BJ (cell line): ENCODE measurements at regions not wholly inside any gene's neighbourhood (a gene's known extent, or its start where the extent isn't known, plus 50 kb on each side); places are given as distances from the start of the nearest gene placed in this dataset.

ENCODE experiments used
- CTCF ChIA-PET: fragments of 350-600 bp; formaldehyde crosslinking; extraction: SDS; loops from one replicate; lab custom pipeline; 2021; ENCODE audit warnings: antibody characterized with exemption, inconsistent platforms; lab: Yijun Ruan, JAX
- POLR2A ChIA-PET: fragments of 300-600 bp; sonication (Branson Sonifier 250); formaldehyde crosslinking; extraction: SDS; loops from one replicate; lab custom pipeline; 2021; ENCODE audit warnings: antibody characterized with exemption; lab: Charles Lee
- DNase-seq: peaks from one replicate; pipeline ENCODE4 v3.0.0-alpha.2; 2011; ENCODE audit warnings: low read depth
- H3K27me3 ChIP-seq: 2 replicates; pipeline ENCODE4 v1.6.0; 2011; ENCODE audit warnings: low read length; ENCODE audit not compliant: control insufficient read depth, insufficient read depth
- H3K36me3 ChIP-seq: 2 replicates; pipeline ENCODE4 v1.5.1; 2011; ENCODE audit warnings: low read length; ENCODE audit not compliant: control insufficient read depth, insufficient read depth
- H3K4me3 ChIP-seq: 2 replicates; pipeline ENCODE4 v1.5.1; 2011; ENCODE audit warnings: low read depth, mild to moderate bottlenecking, control low read depth, low read length
- CTCF ChIP-seq: IDR thresholded peaks from 2 replicates; pipeline ENCODE4 v1.5.1; 2011; ENCODE audit warnings: low read depth, mild to moderate bottlenecking, control low read depth, inconsistent platforms, low read length, moderate library complexity; ENCODE audit not compliant: insufficient read depth

GRCh38 chr1:47557066-47557465 is 119.2 kb downstream of the FOXD2 start:
- Histone ChIP-seq H3K36me3 (no peaks in the 10 kb centered on the region), H3K27me3 (peaks cover 3% of the 10 kb centered on the region), H3K4me3 (no peak overlapping the region)
- no peak for TF ChIP-seq CTCF
- no peak for DNase-seq
- CTCF ChIA-PET: interaction anchor here (1.4 kb wide), 1 partner anchor 119 kb away, joined by 4 read pairs; the partner anchor contains the start of gene FOXD2
- POLR2A ChIA-PET: no interaction called here

- CTCF ChIA-PET: interaction anchor here (1.2 to 1.4 kb wide), 3 partner anchors 11 to 170 kb away, joined by 3 to 4 read pairs (median 3); partner anchors contain the start of gene FOXD2
- POLR2A ChIA-PET: interaction anchor here (0.6 kb wide), 1 partner anchor 9 kb away, joined by 15 read pairs; no protein-coding TSS in a partner anchor
- no peak overlapping the region for H3K4me3 ChIP-seq
- peaks cover 3% of the 10 kb centered on the region for H3K27me3 ChIP-seq
- H3K36me3 ChIP-seq: no peaks in the 10 kb centered on the region
- DNase-seq: no peak
- TF ChIP-seq CTCF: no peak
Observed at GRCh38 chr1:47558601-47559593, 121.1 kb downstream of the FOXD2 start.

- no peak overlapping the region for H3K4me3 ChIP-seq
- no peak for DNase-seq
- peaks cover 3% of the 10 kb centered on the region for H3K27me3 ChIP-seq
- ChIA-PET CTCF (interaction anchor here (1.3 to 1.5 kb wide), 4 partner anchors 8 to 171 kb away, joined by 3 to 5 read pairs (median 4); no protein-coding TSS in a partner anchor), POLR2A (no interaction called here)
- TF ChIP-seq CTCF: no peak
- no peaks in the 10 kb centered on the region for H3K36me3 ChIP-seq
Observed at GRCh38 chr1:47559944-47560695, 122.3 kb downstream of the FOXD2 start.

- CTCF ChIA-PET: interaction anchor here (1.4 kb wide), 2 partner anchors 10 to 124 kb away, joined by 5 read pairs; no protein-coding TSS in a partner anchor
- POLR2A ChIA-PET: no interaction called here
- TF ChIP-seq CTCF: no peak
- no peak overlapping the region for H3K4me3 ChIP-seq
- no peaks in the 10 kb centered on the region for H3K36me3 ChIP-seq
- DNase-seq: no peak
- H3K27me3 ChIP-seq: peaks cover 3% of the 10 kb centered on the region
Observed at GRCh38 chr1:47561523-47562007, 123.7 kb downstream of the FOXD2 start.
